ENCODE measurements at regions not wholly inside any gene's neighbourhood (a gene's known extent, or its start where the extent isn't known, plus 50 kb on each side); places are given as distances from the start of the nearest gene placed in this dataset.
"Not testable (repeated sequence)": the region's sequence is repeated elsewhere in the genome, so short reads cannot be mapped to it uniquely, and the experiment has no call there.

GRCh38 chrX:43238461-43238945, 417.6 kb upstream of the MAOA start:
- DNase-seq: no peak

GRCh38 chrX:43239356-43239755, 416.7 kb upstream of the MAOA start:
- no peak for DNase-seq

DNA sequence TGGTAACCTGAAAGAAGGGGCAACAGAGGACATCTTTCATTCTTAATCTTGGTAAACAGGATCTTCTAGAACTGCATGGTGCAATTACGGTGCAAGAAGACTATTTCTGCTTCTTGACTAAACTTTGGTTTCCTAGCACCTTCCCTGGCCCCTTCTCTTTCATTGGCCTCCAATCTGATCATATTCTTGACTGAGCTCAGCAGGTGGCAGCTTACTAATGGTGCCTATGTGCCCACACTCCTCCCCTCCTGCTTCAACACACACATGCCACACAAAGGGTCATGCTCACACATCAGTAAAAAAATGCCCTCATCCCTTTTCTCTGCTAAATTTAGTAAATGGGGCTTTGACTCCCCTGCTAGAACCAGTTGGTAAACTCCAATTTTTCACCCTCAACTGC, 400.5 kb upstream of the MAOA start:
- no peak for DNase-seq

DNA sequence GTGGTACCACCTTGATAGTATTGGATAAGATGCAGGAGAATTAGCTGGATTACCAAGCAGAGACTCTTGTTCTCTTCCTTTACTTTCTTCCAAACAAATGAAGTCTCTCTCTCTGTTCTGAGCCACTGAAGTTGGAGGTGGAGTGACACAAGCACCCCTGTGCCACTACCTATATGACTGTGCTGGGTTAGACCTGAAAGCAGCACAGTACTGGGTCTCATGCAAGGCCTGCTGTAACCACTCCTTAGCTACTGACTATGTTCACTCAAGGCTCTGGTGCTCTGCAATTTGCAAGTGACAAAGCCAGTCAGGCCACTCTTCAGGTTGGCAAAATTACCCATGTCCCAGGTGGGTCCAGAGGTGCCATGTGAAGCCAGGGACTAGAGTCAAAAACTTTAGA, 389.6 kb upstream of the MAOA start:
- no peak for DNase-seq

DNA sequence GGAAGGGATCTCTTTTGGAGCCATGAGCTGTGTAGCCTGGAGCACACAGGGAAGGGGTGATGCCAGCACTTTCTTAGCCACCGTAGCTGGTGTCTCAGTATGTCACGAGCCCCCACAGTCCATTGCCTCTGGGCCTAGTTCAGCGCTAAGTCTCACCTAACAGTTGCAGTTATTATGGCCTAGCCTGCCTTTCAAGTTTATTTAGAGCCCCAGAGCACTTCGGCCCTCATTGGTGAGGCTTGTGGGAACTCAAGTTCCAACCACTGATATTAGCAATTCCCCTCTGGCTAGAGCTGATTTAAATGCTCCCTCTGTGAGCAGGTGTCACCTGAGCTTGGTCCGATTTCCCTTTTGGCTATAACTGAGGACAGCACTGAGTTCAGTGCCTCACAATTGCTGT, 388.4 kb upstream of the MAOA start:
- no peak for DNase-seq

GRCh38 chrX:43269201-43269600, 386.9 kb upstream of the MAOA start:
- DNase-seq: no peak

GRCh38 chrX:43277879-43278278, 378.2 kb upstream of the MAOA start:
- no peak for DNase-seq

DNA sequence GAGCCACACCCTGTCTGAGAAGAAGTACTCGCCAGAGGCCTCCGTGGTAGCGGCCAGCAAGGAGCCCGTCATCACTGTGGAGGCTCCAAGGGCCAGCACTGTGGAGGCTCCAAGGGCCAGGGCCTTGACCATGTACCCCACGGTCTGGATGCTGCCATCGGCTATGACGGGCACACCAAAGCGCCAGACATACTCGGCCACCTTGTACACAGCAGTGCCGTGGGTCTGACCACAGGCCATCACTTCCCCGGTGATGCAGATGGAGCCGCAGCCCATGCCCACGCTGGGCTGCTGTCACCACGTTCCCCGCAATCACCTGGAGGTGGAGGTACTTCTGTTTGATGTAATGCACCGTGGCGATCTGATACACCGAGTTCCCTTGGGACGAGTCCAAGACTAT, 377.7 kb upstream of the MAOA start:
- DNase-seq: no peak

DNA sequence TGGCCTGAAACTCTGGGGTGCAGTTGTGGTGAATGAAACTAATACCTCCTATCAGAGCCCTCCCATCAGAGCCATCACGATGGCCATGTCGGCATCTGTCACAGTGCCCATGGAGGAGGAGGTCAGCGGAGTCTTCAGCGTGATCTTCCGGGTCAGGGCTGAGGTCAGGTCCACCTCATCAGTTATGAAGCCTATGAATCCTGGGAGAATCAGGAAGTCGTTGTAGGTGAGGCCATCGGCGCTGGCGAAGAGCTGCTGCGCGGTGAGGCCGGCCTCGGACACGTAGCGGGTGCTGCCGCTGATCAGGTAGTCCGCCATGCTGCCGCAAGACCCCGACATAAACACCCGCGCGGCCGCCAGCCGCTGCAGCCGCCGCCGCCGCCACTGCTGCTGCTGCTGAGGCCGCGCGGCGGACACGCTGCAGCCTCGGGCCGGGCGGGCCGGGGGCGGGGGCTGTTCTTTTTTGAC, 376.7 kb upstream of the MAOA start:
- no peak for DNase-seq

- DNase-seq: no peak
Measured at GRCh38 chrX:43283187-43283586, 372.9 kb upstream of the MAOA start.

- not testable (repeated sequence) for DNase-seq
Measured at GRCh38 chrX:43311625-43312024, 344.5 kb upstream of the MAOA start.

DNA sequence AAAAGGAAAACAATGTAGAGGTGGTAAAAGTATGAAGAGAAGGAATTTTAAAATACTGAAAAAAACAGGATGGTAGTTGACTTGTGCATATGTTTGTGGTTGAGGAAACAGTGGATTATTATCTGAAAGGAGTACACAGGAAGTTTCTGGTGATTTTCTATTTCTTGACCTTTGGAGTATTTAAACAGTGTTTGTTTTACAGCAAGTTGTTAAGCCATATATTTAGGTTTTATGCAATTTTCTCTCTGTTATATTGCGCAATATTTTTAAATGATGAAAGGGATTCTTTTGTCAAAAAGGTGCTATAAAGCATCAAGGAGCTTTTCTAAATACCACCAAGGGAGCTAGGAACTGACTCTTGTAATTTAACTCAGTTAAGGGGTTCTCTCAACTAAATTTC, 343.1 kb upstream of the MAOA start:
- DNase-seq: no peak

DNA sequence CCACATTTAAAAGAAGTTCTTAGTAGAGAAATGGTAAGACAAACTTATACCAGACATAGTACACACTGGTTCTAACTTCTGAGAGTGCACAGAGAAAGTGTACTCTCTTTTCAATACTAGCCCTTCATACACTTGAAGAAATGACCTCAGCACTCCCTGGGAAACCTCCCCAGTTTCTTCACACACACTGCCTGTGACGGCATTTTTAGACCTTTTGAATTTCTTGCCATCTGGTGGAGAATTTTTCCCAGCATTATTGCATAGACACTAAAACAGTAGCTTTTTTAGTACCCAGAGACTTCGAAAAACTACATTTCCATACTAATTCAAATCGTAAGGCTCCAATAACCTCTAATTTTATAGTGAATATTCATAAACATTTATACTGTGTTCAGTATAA, 341.6 kb upstream of the MAOA start:
- no peak for DNase-seq

DNA sequence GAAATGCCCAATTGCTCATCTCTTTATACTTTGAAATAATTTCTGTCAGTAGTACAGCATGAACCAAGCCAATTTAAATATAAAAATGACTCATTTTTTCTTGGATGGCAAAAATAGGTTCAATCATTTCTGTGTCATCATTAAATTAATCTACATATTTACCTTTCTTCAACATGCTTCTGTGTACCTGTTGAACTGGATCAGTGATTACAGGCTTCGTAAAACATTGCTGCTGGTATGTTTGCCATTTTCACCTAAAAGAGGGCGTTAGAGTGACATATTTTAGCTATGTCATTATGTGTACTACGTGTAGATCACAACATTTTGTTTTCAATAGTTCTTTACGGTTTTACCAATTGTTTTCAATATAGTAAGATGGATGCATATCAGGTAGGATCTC, 340.5 kb upstream of the MAOA start:
- DNase-seq: no peak

GRCh38 chrX:43316146-43316545, 340.0 kb upstream of the MAOA start:
- no peak for DNase-seq

DNA sequence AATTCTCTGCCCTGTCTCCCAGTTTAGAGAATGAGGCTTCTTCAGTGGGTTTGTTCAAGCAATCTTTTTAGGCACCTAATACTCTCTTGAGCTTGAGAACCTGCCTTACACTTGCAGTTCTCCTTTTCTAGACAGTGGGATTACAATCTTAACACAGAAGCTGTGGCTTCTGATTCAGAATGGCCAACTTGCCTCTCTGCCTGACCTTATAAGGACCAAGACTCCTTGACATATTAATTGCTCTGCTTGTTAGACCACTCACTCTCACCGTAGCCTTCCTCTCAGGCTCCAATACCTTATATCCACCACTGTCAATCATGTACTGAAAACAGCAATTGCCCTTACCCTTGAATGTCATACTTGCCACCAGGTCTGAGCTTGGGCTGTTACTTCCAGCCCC, 338.7 kb upstream of the MAOA start:
- no peak for DNase-seq

- DNase-seq: no peak
Measured at GRCh38 chrX:43328358-43328946, 327.6 kb upstream of the MAOA start.

- DNase-seq: no peak
Measured at GRCh38 chrX:43333543-43333942, 322.6 kb upstream of the MAOA start.

GRCh38 chrX:43345166-43345565, 310.9 kb upstream of the MAOA start:
- no peak for DNase-seq

DNA sequence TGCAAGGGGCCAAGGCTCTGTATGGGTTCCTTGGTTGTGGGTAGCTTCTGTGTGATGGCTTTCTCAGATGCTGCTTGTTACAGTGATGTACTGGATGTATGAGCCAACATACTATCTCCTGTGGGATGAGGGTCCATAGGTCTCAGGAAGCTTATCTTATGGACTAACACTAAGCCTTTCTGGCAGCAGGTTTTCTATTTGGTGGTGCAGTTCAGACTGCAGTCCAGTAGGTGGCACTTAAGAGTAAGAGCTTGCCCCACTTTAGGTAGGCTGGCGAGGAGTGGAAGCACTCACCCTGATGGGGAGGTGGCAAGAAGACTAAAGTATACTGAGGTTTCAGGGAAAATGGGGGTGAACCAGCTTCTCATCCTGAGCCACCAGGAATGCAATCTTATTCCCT, 306.7 kb upstream of the MAOA start:
- DNase-seq: peak; percentile 11

- DNase-seq: no peak
Measured at GRCh38 chrX:43350935-43351334, 305.2 kb upstream of the MAOA start.

DNA sequence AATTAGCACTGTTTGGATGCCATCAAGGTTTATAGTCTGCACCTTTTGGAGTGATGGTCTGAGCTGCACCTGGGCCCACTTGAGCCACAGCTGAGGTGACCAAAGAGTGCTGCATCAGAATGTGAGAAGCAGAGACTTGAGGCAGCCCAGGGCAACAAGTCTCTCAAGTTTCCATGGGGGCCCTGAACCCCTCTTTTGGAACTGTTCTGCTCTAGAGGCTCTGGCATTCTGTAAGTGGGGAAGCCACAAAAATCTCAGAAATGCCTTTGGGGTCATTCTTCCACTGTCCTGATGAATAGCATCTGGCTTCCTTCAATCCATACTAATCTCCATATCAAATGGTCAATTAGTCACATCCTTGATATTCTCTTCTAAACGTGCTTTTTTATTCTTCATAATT, 298.4 kb upstream of the MAOA start:
- DNase-seq: no peak

- DNase-seq: no peak
Measured at GRCh38 chrX:43373032-43373431, 283.1 kb upstream of the MAOA start.

DNA sequence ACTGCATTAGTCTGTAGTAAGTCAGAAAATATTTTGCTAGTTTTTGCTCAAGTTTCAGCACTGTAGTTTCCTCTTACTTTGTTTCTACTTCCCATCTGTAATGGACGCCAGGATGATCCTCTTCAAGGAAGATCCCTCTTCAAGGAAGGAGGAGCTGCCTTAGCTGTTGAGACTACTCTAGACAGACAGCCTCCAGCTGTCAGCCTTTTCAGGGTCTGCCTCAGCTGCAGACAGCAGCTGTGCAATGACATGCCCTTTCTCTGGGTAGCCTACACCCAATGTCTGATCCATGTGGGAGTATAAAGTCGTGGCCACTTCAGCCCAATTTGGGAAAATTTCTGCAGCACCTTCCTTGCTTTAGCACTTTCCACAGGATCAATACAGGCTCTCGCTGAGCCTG, 281.0 kb upstream of the MAOA start:
- no peak for DNase-seq

- DNase-seq: no peak
Measured at GRCh38 chrX:43380704-43381103, 275.4 kb upstream of the MAOA start.

GRCh38 chrX:43386875-43387274, 269.2 kb upstream of the MAOA start:
- DNase-seq: no peak

Data from NCI-H1694 treated with DMSO at 0.1 percent for 48 hours (cell line).